CD4-positive, alpha-beta T cell (primary cell): ENCODE measurements at regions not wholly inside any gene's neighbourhood (a gene's known extent, or its start where the extent isn't known, plus 50 kb on each side); places are given as distances from the start of the nearest gene placed in this dataset.

ENCODE experiments used
- ATAC-seq: fragments of 200-7000 bp; cut with Tn5 transposase; one replicate; pipeline ENCODE4 v1.10.0; 2022; ENCODE audit warnings: mild to moderate bottlenecking; ENCODE audit not compliant: poor library complexity
- CTCF ChIA-PET: fragments of 350-600 bp; sonication (Branson Sonifier 250); formaldehyde crosslinking; loops from one replicate; lab custom pipeline; 2021; ENCODE audit warnings: antibody characterized with exemption, inconsistent platforms; lab: Charles Lee
- POLR2A ChIA-PET: fragments of 350-600 bp; sonication (Branson Sonifier 250); formaldehyde crosslinking; loops from one replicate; lab custom pipeline; 2021; ENCODE audit warnings: antibody characterized with exemption, inconsistent platforms; lab: Charles Lee
- DNase-seq, 14 experiments: peaks; one replicate each; pipeline ENCODE4 v3.0.0-alpha.2; 2013 to 2020; ENCODE audit warnings: mixed read lengths in 2 of 14
- H3K27ac ChIP-seq, 2 donors: one replicate each; pipeline versions ENCODE4 v1.5.1 to v1.7.0; 2013; ENCODE audit warnings: low read length in 2 of 2, low read depth in 1 of 2, mild to moderate bottlenecking in 1 of 2
- H3K27me3 ChIP-seq, 2 experiments: 1 replicate in 1 of 2; 2 replicates in 1 of 2; pipeline versions ENCODE4 v1.6.1 to v1.7.0; 2013; ENCODE audit warnings: low read length in 2 of 2, control low read depth in 1 of 2, mild to moderate bottlenecking in 1 of 2, moderate library complexity in 1 of 2; ENCODE audit not compliant: insufficient read depth in 2 of 2, control insufficient read depth in 1 of 2
- H3K36me3 ChIP-seq: one replicate; pipeline ENCODE4 v1.6.1; 2013; ENCODE audit warnings: low read length, control low read depth; ENCODE audit not compliant: insufficient read depth
- H3K4me1 ChIP-seq: one replicate; pipeline ENCODE4 v1.6.1; 2013; ENCODE audit warnings: low read length, control low read depth; ENCODE audit not compliant: insufficient read depth
- H3K4me3 ChIP-seq: one replicate; pipeline ENCODE4 v1.5.1; 2013; ENCODE audit warnings: mild to moderate bottlenecking, low read length, moderate library complexity
- H3K9me3 ChIP-seq, 2 experiments: 1 replicate in 1 of 2; 2 replicates in 1 of 2; pipeline versions ENCODE4 v1.6.1 to v1.7.0; 2013; ENCODE audit warnings: low read length in 2 of 2, mild to moderate bottlenecking in 2 of 2, control low read depth in 1 of 2, moderate library complexity in 1 of 2; ENCODE audit not compliant: control insufficient read depth in 1 of 2, insufficient read depth in 1 of 2
- H3K27ac Mint-ChIP-seq: one replicate; pipeline ENCODE4 v1.8.0; 2020; ENCODE audit warnings: mixed read lengths
- H3K27me3 Mint-ChIP-seq: one replicate; pipeline ENCODE4 v1.8.0; 2021; ENCODE audit warnings: mixed read lengths
- H3K36me3 Mint-ChIP-seq: one replicate; pipeline ENCODE4 v1.8.0; 2021; ENCODE audit warnings: low read depth, mixed read lengths
- H3K4me1 Mint-ChIP-seq: one replicate; pipeline ENCODE4 v1.8.0; 2021; ENCODE audit warnings: low read depth, mixed read lengths
- H3K4me3 Mint-ChIP-seq: one replicate; pipeline ENCODE4 v1.8.0; 2020; ENCODE audit warnings: mild to moderate bottlenecking, mixed read lengths
- H3K9me3 Mint-ChIP-seq: one replicate; pipeline ENCODE4 v1.8.0; 2020; ENCODE audit warnings: mixed read lengths
- intact Hi-C, 2 experiments: fragments of 100-400 bp; cut with DNase I in 1 of 2; cut with micrococcal nuclease in 1 of 2; formaldehyde crosslinking; loops; one replicate each; pipeline versions ENCODE4 v1.15.1 to v1.9.0; 2023 to 2025; cut with DNase I, micrococcal nuclease
- TF ChIP-seq, protein P1 (sequence below): fragments of 200-600 bp; IDR thresholded peaks from one replicate; pipeline ENCODE4 v1.8.0; 2022; ENCODE audit warnings: antibody characterized with exemption, mild to moderate bottlenecking

DNA sequence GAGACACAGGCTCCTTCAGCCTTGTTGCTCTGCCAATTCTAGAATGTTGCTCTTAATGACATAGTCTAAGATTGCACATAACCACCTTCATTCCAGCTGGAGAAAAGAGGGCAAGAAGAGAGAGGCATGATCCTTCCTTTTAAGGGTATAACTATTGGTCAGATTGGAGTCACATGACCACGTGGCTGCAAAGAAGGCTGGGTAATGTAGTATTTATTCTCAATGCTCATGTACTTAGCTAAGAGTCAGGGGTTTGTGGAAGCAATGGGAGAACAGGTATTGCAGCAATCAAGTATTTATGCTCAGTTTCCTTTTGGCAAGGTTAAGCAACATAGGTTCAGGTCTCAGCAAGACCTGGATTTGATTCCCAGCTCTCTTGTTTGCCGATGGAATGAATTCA is 298.8 kb upstream of the TBX3 start:
- H3K9me3 ChIP-seq = no peaks in the 10 kb centered on the region
- H3K4me1 ChIP-seq = no peaks in the 10 kb centered on the region
- no peak overlapping the region for H3K4me3 Mint-ChIP-seq
- CTCF ChIA-PET = no interaction called here
- H3K27ac ChIP-seq = no peak overlapping the region
- H3K36me3 ChIP-seq = no peaks in the 10 kb centered on the region
- no peak overlapping the region for H3K27ac Mint-ChIP-seq
- no peak for DNase-seq
- no peak overlapping the region for H3K4me3 ChIP-seq
- no peaks in the 10 kb centered on the region for H3K27me3 ChIP-seq
- no peaks in the 10 kb centered on the region for H3K4me1 Mint-ChIP-seq
- no peaks in the 10 kb centered on the region for H3K27me3 Mint-ChIP-seq
- H3K9me3 Mint-ChIP-seq = peaks cover 19% of the 10 kb centered on the region
- intact Hi-C loops = no loop called here
- POLR2A ChIA-PET = no interaction called here
- TF ChIP-seq, protein P1, sequence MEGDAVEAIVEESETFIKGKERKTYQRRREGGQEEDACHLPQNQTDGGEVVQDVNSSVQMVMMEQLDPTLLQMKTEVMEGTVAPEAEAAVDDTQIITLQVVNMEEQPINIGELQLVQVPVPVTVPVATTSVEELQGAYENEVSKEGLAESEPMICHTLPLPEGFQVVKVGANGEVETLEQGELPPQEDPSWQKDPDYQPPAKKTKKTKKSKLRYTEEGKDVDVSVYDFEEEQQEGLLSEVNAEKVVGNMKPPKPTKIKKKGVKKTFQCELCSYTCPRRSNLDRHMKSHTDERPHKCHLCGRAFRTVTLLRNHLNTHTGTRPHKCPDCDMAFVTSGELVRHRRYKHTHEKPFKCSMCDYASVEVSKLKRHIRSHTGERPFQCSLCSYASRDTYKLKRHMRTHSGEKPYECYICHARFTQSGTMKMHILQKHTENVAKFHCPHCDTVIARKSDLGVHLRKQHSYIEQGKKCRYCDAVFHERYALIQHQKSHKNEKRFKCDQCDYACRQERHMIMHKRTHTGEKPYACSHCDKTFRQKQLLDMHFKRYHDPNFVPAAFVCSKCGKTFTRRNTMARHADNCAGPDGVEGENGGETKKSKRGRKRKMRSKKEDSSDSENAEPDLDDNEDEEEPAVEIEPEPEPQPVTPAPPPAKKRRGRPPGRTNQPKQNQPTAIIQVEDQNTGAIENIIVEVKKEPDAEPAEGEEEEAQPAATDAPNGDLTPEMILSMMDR = no peak
- ATAC-seq = no peak
- H3K36me3 Mint-ChIP-seq = no peaks in the 10 kb centered on the region

DNA sequence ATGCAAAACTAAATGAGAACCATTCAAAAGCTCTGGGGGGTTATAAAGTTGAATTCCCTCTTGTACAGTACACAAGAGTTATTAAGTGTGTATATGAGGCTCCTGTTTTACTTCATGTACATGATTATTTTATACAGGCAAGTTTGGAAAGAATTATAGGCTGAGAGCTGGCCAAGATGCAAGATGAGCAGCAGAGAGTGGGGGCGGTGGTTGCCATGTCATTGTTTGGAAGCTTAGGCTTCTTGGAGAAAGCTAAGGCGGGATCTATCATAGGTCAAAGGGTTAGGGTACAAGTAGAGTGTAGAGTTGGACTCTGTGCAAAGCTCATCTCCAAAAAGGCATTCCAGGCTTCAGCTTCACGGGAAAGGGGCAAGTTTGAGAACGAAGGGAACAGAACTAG is 297.1 kb upstream of the TBX3 start:
- POLR2A ChIA-PET = no interaction called here
- Histone ChIP-seq H3K4me1 (no peaks in the 10 kb centered on the region), H3K27ac (no peak overlapping the region), H3K36me3 (no peaks in the 10 kb centered on the region), H3K9me3 (no peaks in the 10 kb centered on the region), H3K27me3 (no peaks in the 10 kb centered on the region), H3K4me3 (no peak overlapping the region)
- intact Hi-C loops = no loop called here
- ATAC-seq = no peak
- CTCF ChIA-PET = no interaction called here
- H3K9me3 Mint-ChIP-seq = peaks cover 15% of the 10 kb centered on the region
- H3K4me3 Mint-ChIP-seq = no peak overlapping the region
- no peak overlapping the region for H3K27ac Mint-ChIP-seq
- no peaks in the 10 kb centered on the region for H3K4me1 Mint-ChIP-seq
- H3K27me3 Mint-ChIP-seq = no peaks in the 10 kb centered on the region
- DNase-seq = no peak
- TF ChIP-seq, protein P1 = no peak
- H3K36me3 Mint-ChIP-seq = no peaks in the 10 kb centered on the region

DNA sequence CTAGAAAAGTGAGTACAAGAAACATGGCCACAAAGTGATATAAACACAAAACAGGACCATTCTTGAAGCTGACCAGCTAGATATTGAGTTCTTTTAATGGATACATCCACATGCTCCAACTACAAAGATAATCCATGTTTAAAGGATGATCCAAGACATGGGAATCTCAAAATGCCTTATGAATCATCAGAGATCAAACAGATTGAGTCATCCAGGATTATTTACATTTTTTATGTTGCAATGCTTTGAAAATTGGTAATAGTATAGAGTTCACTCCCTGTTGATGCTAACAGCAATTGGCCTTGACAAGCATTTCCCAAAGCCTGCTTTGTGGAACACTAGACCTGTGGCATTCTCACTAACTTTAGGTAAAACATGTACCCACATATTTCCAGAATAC is 293.0 kb upstream of the TBX3 start:
- ATAC-seq (no peak), DNase-seq (no peak)
- CTCF ChIA-PET = interaction anchor here (0.5 kb wide), 1 partner anchor 588 kb away, joined by 4 read pairs; no protein-coding TSS in a partner anchor
- TF ChIP-seq, protein P1 = no peak
- Mint-ChIP-seq H3K27ac (no peak overlapping the region), H3K4me3 (no peak overlapping the region), H3K27me3 (no peaks in the 10 kb centered on the region), H3K4me1 (no peaks in the 10 kb centered on the region), H3K36me3 (no peaks in the 10 kb centered on the region), H3K9me3 (peaks cover 11% of the 10 kb centered on the region)
- intact Hi-C loops = no loop called here
- POLR2A ChIA-PET = no interaction called here
- Histone ChIP-seq H3K4me3 (no peak overlapping the region), H3K27ac (no peak overlapping the region), H3K27me3 (no peaks in the 10 kb centered on the region), H3K9me3 (no peaks in the 10 kb centered on the region), H3K36me3 (no peaks in the 10 kb centered on the region), H3K4me1 (no peaks in the 10 kb centered on the region)
